ENCODE measurements at regions not wholly inside any gene's neighbourhood (a gene's known extent, or its start where the extent isn't known, plus 50 kb on each side); places are given as distances from the start of the nearest gene placed in this dataset.
A peak's percentile ranks its signal among the peaks of the same experiment; 100 is the strongest.

- peak; percentile 58 for DNase-seq (ENCODE audit: low read depth)
- no peak for TF ChIP-seq MYC (IDR thresholded peaks at IDR 0.05; ENCODE audit: low read depth, low read length)
- TF ChIP-seq POLR2A (IDR thresholded peaks at IDR 0.05; ENCODE audit: extremely low read depth, insufficient read length), result no peak
- TF ChIP-seq, protein P1, sequence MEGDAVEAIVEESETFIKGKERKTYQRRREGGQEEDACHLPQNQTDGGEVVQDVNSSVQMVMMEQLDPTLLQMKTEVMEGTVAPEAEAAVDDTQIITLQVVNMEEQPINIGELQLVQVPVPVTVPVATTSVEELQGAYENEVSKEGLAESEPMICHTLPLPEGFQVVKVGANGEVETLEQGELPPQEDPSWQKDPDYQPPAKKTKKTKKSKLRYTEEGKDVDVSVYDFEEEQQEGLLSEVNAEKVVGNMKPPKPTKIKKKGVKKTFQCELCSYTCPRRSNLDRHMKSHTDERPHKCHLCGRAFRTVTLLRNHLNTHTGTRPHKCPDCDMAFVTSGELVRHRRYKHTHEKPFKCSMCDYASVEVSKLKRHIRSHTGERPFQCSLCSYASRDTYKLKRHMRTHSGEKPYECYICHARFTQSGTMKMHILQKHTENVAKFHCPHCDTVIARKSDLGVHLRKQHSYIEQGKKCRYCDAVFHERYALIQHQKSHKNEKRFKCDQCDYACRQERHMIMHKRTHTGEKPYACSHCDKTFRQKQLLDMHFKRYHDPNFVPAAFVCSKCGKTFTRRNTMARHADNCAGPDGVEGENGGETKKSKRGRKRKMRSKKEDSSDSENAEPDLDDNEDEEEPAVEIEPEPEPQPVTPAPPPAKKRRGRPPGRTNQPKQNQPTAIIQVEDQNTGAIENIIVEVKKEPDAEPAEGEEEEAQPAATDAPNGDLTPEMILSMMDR (IDR thresholded peaks at IDR 0.05; ENCODE audit: low read depth, low read length), result peak; percentile 69
- TF ChIP-seq MAX (IDR thresholded peaks at IDR 0.05; ENCODE audit: low read depth, low read length), result no peak
- no peak overlapping the region for H3K4me3 ChIP-seq (ENCODE audit: low read depth, low read length)
These were observed 354.6 kb upstream of the SETBP1 start for GRCh38 chr18:44325903-44326635.

DNA sequence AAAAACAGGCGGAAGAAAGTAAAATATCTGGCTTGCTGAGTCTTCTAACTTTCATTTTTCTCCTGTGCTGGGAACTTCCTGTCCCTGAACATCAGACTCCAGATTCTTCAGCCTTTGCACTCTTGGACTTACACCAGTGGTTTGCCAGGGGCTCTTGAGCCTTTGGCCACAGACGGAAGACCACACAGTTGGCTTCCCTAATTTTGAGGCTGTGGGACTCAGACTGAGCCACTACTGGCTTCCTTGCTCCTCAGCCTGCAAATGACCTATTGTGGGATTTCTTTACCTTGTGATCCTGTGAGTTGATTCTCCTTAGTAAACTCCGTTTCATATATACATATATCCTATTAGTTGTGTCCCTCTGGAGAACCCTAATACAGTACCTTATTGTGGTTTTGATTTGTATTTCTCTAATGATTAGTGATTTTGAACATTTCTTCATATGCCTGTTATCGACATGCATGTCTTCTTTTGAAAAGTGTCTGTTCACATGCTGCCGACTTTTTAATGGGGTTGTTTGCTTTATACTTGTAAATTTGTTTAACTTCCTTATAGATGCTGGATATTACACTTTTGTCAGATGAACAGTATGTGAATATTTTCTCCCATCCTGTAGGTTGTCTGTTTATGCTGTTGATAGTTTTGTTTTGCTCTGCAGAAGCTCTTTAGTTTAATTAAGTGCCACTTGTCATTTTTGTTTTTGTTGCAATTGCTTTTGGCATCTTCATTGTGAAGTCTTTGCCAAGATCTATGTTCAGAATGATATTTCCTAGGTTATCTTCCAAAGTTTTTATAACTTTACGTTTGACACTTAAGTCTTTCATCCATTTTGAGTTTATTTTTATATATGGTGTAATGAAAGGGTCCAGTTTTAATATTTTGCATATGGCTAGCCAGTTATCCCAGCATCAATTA lies 348.8 kb upstream of the SETBP1 start:
- no peak overlapping the region for H3K4me3 ChIP-seq (ENCODE audit: low read depth, low read length)
- no peak for TF ChIP-seq MYC (IDR thresholded peaks at IDR 0.05; ENCODE audit: low read depth, low read length)
- TF ChIP-seq MAX (IDR thresholded peaks at IDR 0.05; ENCODE audit: low read depth, low read length), result no peak
- no peak for TF ChIP-seq POLR2A (IDR thresholded peaks at IDR 0.05; ENCODE audit: extremely low read depth, insufficient read length)
- TF ChIP-seq, protein P1 (IDR thresholded peaks at IDR 0.05; ENCODE audit: low read depth, low read length), result no peak
- DNase-seq (ENCODE audit: low read depth), result no peak

- no peak for DNase-seq (ENCODE audit: low read depth)
- H3K4me3 ChIP-seq (ENCODE audit: low read depth, low read length), result no peak overlapping the region
- no peak for TF ChIP-seq MYC (IDR thresholded peaks at IDR 0.05; ENCODE audit: low read depth, low read length)
These were observed 338.9 kb upstream of the SETBP1 start for GRCh38 chr18:44341759-44342158.

GRCh38 chr18:44342162-44342561 lies 338.5 kb upstream of the SETBP1 start:
- DNase-seq (ENCODE audit: low read depth), result no peak
- TF ChIP-seq MYC (IDR thresholded peaks at IDR 0.05; ENCODE audit: low read depth, low read length) (no peak), MAX (IDR thresholded peaks at IDR 0.05; ENCODE audit: low read depth, low read length) (no peak), POLR2A (IDR thresholded peaks at IDR 0.05; ENCODE audit: extremely low read depth, insufficient read length) (no peak)
- TF ChIP-seq, protein P1 (IDR thresholded peaks at IDR 0.05; ENCODE audit: low read depth, low read length), result no peak
- H3K4me3 ChIP-seq (ENCODE audit: low read depth, low read length), result no peak overlapping the region

DNA sequence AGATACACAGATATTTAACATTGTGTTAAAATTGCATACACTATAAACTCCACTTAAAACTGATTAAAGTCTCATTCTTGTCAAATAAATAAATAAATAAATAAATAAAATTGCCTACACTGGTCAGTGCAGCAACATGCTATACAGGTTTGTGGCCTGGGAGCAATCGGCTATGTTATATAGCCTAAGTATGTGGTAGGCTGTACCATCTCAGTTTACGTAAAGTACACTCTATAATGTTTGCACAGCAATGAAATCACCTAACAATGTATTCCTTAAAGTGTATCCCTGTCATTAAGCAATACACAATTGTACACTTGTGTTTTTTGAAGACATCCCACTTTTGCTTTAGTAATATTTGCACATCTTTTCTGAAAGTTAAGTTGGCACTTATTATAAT lies 337.7 kb upstream of the SETBP1 start:
- H3K4me3 ChIP-seq (ENCODE audit: low read depth, low read length), result no peak overlapping the region
- TF ChIP-seq MAX (IDR thresholded peaks at IDR 0.05; ENCODE audit: low read depth, low read length) (no peak), POLR2A (IDR thresholded peaks at IDR 0.05; ENCODE audit: extremely low read depth, insufficient read length) (no peak), MYC (IDR thresholded peaks at IDR 0.05; ENCODE audit: low read depth, low read length) (no peak)
- TF ChIP-seq, protein P1 (IDR thresholded peaks at IDR 0.05; ENCODE audit: low read depth, low read length), result no peak
- no peak for DNase-seq (ENCODE audit: low read depth)

DNA sequence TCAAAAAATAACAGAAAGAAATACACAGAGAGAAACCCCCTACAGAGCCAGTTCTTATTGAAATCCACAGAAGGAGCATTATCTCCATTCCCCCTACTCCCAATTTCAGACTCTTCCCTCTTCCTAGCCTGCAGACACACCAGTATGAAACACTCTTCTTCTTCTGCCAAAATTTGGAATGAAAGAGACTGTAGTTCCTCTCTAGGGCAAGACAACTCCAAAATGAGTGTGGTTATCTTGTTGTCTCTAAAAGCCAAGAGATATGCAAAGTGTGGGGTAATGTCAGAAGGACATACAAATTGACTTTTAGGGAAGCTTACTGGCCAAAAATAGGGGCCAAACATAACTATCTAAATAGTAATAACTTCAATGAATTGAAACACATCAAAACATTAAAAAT lies 337.1 kb upstream of the SETBP1 start:
- H3K4me3 ChIP-seq (ENCODE audit: low read depth, low read length), result no peak overlapping the region
- TF ChIP-seq, protein P1 (IDR thresholded peaks at IDR 0.05; ENCODE audit: low read depth, low read length), result no peak
- DNase-seq (ENCODE audit: low read depth), result no peak
